ENCODE measurements at regions not wholly inside any gene's neighbourhood (a gene's known extent, or its start where the extent isn't known, plus 50 kb on each side); places are given as distances from the start of the nearest gene placed in this dataset.

DNA sequence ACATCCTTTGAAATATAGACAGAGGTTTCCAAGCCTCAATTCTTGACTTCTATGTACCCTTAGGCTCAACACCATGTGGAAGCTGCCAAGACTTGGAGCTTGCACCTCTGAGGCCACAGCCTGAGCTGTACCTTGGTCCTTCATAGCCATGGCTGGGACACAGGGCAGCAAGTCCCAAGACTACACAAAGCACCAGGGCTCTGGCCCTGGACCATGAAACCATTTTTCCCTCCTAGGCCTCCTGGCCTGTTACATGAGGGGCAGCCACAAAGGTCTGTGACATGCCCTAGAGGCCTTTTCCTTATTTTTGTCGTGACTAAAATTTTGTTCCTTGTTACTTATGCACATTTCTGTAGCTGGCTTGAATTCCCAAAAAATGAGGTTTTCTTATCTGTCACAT is 953.1 kb upstream of the ADGRL4 start:
- ChIA-PET CTCF (no interaction called here), POLR2A (no interaction called here)
- Histone ChIP-seq H3K9me3 (ENCODE audit: control insufficient read depth, insufficient read depth, low read depth, low read length) (no peaks in the 10 kb centered on the region), H3K36me3 (ENCODE audit: control insufficient read depth, insufficient read depth, low read length) (no peaks in the 10 kb centered on the region), H3K4me1 (ENCODE audit: control insufficient read depth, insufficient read depth, low read length) (no peaks in the 10 kb centered on the region), H3K4me3 (ENCODE audit: low read depth in 2 of 2, low read length in 2 of 2) (no peak overlapping the region), H3K27ac (ENCODE audit: low read length) (no peak overlapping the region), H3K27me3 (ENCODE audit: control insufficient read depth, insufficient read depth, low read length) (no peaks in the 10 kb centered on the region)
- BruUV-seq (replicated peaks), result no TSS peak
- intact Hi-C loops (cut with micrococcal nuclease; ENCODE audit: unreplicated experiment) (no loop called here), in situ Hi-C loops (cut with HindIII; ENCODE audit: low pct_unique_long_range_greater_than_20kb, low sequenced_read_pairs) (no loop called here)
- DNase-seq (ENCODE audit: low read depth, low spot score), result no peak
- TF ChIP-seq POLR2AphosphoS5 (IDR thresholded peaks at IDR 0.05; ENCODE audit: low read depth, low read length) (no peak), SIN3A (IDR thresholded peaks at IDR 0.05; ENCODE audit: borderline replicate concordance, insufficient read depth, low read depth, low read length) (no peak), TCF7L2 (IDR thresholded peaks at IDR 0.05; ENCODE audit: low read depth, low read length) (no peak)
- TF ChIP-seq, protein P1, sequence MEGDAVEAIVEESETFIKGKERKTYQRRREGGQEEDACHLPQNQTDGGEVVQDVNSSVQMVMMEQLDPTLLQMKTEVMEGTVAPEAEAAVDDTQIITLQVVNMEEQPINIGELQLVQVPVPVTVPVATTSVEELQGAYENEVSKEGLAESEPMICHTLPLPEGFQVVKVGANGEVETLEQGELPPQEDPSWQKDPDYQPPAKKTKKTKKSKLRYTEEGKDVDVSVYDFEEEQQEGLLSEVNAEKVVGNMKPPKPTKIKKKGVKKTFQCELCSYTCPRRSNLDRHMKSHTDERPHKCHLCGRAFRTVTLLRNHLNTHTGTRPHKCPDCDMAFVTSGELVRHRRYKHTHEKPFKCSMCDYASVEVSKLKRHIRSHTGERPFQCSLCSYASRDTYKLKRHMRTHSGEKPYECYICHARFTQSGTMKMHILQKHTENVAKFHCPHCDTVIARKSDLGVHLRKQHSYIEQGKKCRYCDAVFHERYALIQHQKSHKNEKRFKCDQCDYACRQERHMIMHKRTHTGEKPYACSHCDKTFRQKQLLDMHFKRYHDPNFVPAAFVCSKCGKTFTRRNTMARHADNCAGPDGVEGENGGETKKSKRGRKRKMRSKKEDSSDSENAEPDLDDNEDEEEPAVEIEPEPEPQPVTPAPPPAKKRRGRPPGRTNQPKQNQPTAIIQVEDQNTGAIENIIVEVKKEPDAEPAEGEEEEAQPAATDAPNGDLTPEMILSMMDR (IDR thresholded peaks at IDR 0.05), result no peak
- TF ChIP-seq, protein P2, sequence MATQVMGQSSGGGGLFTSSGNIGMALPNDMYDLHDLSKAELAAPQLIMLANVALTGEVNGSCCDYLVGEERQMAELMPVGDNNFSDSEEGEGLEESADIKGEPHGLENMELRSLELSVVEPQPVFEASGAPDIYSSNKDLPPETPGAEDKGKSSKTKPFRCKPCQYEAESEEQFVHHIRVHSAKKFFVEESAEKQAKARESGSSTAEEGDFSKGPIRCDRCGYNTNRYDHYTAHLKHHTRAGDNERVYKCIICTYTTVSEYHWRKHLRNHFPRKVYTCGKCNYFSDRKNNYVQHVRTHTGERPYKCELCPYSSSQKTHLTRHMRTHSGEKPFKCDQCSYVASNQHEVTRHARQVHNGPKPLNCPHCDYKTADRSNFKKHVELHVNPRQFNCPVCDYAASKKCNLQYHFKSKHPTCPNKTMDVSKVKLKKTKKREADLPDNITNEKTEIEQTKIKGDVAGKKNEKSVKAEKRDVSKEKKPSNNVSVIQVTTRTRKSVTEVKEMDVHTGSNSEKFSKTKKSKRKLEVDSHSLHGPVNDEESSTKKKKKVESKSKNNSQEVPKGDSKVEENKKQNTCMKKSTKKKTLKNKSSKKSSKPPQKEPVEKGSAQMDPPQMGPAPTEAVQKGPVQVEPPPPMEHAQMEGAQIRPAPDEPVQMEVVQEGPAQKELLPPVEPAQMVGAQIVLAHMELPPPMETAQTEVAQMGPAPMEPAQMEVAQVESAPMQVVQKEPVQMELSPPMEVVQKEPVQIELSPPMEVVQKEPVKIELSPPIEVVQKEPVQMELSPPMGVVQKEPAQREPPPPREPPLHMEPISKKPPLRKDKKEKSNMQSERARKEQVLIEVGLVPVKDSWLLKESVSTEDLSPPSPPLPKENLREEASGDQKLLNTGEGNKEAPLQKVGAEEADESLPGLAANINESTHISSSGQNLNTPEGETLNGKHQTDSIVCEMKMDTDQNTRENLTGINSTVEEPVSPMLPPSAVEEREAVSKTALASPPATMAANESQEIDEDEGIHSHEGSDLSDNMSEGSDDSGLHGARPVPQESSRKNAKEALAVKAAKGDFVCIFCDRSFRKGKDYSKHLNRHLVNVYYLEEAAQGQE (IDR thresholded peaks at IDR 0.05; ENCODE audit: insufficient read depth in 1 of 2, low read depth in 2 of 2, low read length in 1 of 2), result no peak
- ATAC-seq, result no peak

GRCh38 chr1:79955966-79956365 is 949.4 kb upstream of the ADGRL4 start:
- Histone ChIP-seq H3K4me3 (ENCODE audit: low read depth in 2 of 2, low read length in 2 of 2) (no peak overlapping the region), H3K4me1 (ENCODE audit: control insufficient read depth, insufficient read depth, low read length) (no peaks in the 10 kb centered on the region), H3K27ac (ENCODE audit: low read length) (no peak overlapping the region), H3K27me3 (ENCODE audit: control insufficient read depth, insufficient read depth, low read length) (no peaks in the 10 kb centered on the region), H3K9me3 (ENCODE audit: control insufficient read depth, insufficient read depth, low read depth, low read length) (peaks cover 3% of the 10 kb centered on the region; the same call in 1 of the 2 replicates), H3K36me3 (ENCODE audit: control insufficient read depth, insufficient read depth, low read length) (no peaks in the 10 kb centered on the region)
- POLR2A ChIA-PET, result no interaction called here
- CTCF ChIA-PET, result no interaction called here
- TF ChIP-seq, protein P1 (IDR thresholded peaks at IDR 0.05), result no peak
- TF ChIP-seq POLR2AphosphoS5 (IDR thresholded peaks at IDR 0.05; ENCODE audit: low read depth, low read length), result no peak
- TF ChIP-seq, protein P2 (IDR thresholded peaks at IDR 0.05; ENCODE audit: insufficient read depth in 1 of 2, low read depth in 2 of 2, low read length in 1 of 2), result no peak
- TF ChIP-seq TCF7L2 (IDR thresholded peaks at IDR 0.05; ENCODE audit: low read depth, low read length), result no peak
- no peak for TF ChIP-seq SIN3A (IDR thresholded peaks at IDR 0.05; ENCODE audit: borderline replicate concordance, insufficient read depth, low read depth, low read length)
- ATAC-seq (no peak), DNase-seq (ENCODE audit: low read depth, low spot score) (no peak)
- in situ Hi-C loops (cut with HindIII; ENCODE audit: low pct_unique_long_range_greater_than_20kb, low sequenced_read_pairs), result no loop called here
- intact Hi-C loops (cut with micrococcal nuclease; ENCODE audit: unreplicated experiment), result no loop called here
- BruUV-seq (replicated peaks), result no TSS peak

All from Panc1 (cell line).